Esophagus muscularis mucosa (tissue), 3 donors: ENCODE measurements at regions not wholly inside any gene's neighbourhood (a gene's known extent, or its start where the extent isn't known, plus 50 kb on each side); places are given as distances from the start of the nearest gene placed in this dataset.

ENCODE experiments used
- CTCF ChIP-seq, 3 experiments: fragments of 200-600 bp in 2 of 3; fragments of 450-650 bp in 1 of 3; sonication (generic) in 2 of 3; IDR thresholded peaks; one replicate each; pipeline ENCODE4 v1.5.1; 2017 to 2019; ENCODE audit warnings: antibody characterized with exemption in 3 of 3, mild to moderate bottlenecking in 2 of 3, moderate library complexity in 1 of 3
- POLR2AphosphoS5 ChIP-seq, 2 donors: sonication (generic); formaldehyde crosslinking; IDR thresholded peaks; one replicate each; pipeline ENCODE4 v1.6.1; 2017; ENCODE audit warnings: antibody characterized with exemption in 2 of 2

GRCh38 chr1:88350648-88351047 is 333.4 kb upstream of the PKN2 start:
- TF ChIP-seq POLR2AphosphoS5 (IDR thresholded peaks at IDR 0.05) (no peak), CTCF (IDR thresholded peaks at IDR 0.05) (no peak)
